ENCODE measurements at regions not wholly inside any gene's neighbourhood (a gene's known extent, or its start where the extent isn't known, plus 50 kb on each side); places are given as distances from the start of the nearest gene placed in this dataset.

GRCh38 chr5:56490971-56491468, 257.9 kb upstream of the ANKRD55 start:
- peak; percentile 48 for ATAC-seq
- peak; percentile 20; the same call in 1 of the 2 replicates for TF ChIP-seq C11orf30 (IDR thresholded peaks at IDR 0.05; ENCODE audit: low read depth)
- TF ChIP-seq FOSL1 (tag; conservative IDR thresholded peaks at IDR 0.05): peak; percentile 37
- TF ChIP-seq RFX1 (IDR thresholded peaks at IDR 0.05): peak; percentile 57
- no peak for TF ChIP-seq NONO (IDR thresholded peaks at IDR 0.05; ENCODE audit: low read depth in 2 of 2, low read length in 1 of 2)
- 0 out of 2 replicates have a peak, but pooled peaks have one; percentile 22 for TF ChIP-seq MAFK (IDR thresholded peaks at IDR 0.05; ENCODE audit: low read length)
- TF ChIP-seq SOX6 (IDR thresholded peaks at IDR 0.05): peak; percentile 27; the same call in 1 of the 2 replicates
- peak; percentile 21; the same call in 1 of the 2 replicates for TF ChIP-seq SMARCA4 (IDR thresholded peaks at IDR 0.05)
- no peak for TF ChIP-seq ZBTB12 (CRISPR knock-in tag; IDR thresholded peaks at IDR 0.05)
- no peak for TF ChIP-seq ZNF696 (CRISPR knock-in tag; conservative IDR thresholded peaks at IDR 0.05)
- TF ChIP-seq RCOR1 (IDR thresholded peaks at IDR 0.05; ENCODE audit: borderline replicate concordance in 1 of 2, low read depth in 2 of 2, low read length in 2 of 2): peak in 1 of 2 experiments; percentile 91; a peak in 2 of 4 replicates
- TF ChIP-seq SMAD4 (CRISPR knock-in tag; conservative IDR thresholded peaks at IDR 0.05): 0 out of 2 replicates have a peak, but pooled peaks have one; percentile 50
- TF ChIP-seq ZNF695 (CRISPR knock-in tag; IDR thresholded peaks at IDR 0.05): no peak
- TF ChIP-seq TFAP4 (CRISPR knock-in tag; IDR thresholded peaks at IDR 0.05; ENCODE audit: borderline replicate concordance): peak; percentile 31; the same call in 1 of the 2 replicates
- peak in 1 of 2 experiments; percentile 90; a peak in 2 of 4 replicates for TF ChIP-seq FOXA3 (CRISPR knock-in tag; conservative IDR thresholded peaks at IDR 0.05 in 1 of 2, IDR thresholded peaks at IDR 0.05 in 1 of 2)
- peak; percentile 49 for TF ChIP-seq HMGN3 (IDR thresholded peaks at IDR 0.05; ENCODE audit: borderline replicate concordance, extremely low read depth, insufficient read length, low read depth, low read length)
- no peak for TF ChIP-seq PURB (CRISPR knock-in tag; IDR thresholded peaks at IDR 0.05; ENCODE audit: low read depth)
- peak; percentile 97 for TF ChIP-seq MEIS2 (IDR thresholded peaks at IDR 0.05; ENCODE audit: partially characterized antibody)
- peak; percentile 53; the same call in 1 of the 2 replicates for TF ChIP-seq HMBOX1 (IDR thresholded peaks at IDR 0.05)
- TF ChIP-seq SMARCE1 (IDR thresholded peaks at IDR 0.05): peak; percentile 45; the same call in 1 of the 2 replicates
- peak; percentile 55 for TF ChIP-seq GATA2 (CRISPR knock-in tag; IDR thresholded peaks at IDR 0.05)

More at GRCh38 chr5:56490971-56491468, 257.9 kb upstream of the ANKRD55 start:
- peak in 2 of 4 experiments; percentile 23 to 39 for DNase-seq (ENCODE audit: extremely low read depth in 1 of 4, low spot score in 3 of 4)
- Histone ChIP-seq H3K9me1 (ENCODE audit: control insufficient read depth, insufficient read depth, low read length) (no peaks in the 10 kb centered on the region), H3K27ac (ENCODE audit: extremely low read depth, low read depth, low read length) (no peak overlapping the region), H4K20me1 (replicated peaks; ENCODE audit: control insufficient read depth, insufficient read depth, low read length) (no peaks in the 10 kb centered on the region), H2AFZ (ENCODE audit: low read depth, low read length) (peak overlapping the region; percentile 10; the same call in 1 of the 2 replicates), H3K79me2 (ENCODE audit: control insufficient read depth, insufficient read depth, low read length) (no peaks in the 10 kb centered on the region), H3K4me2 (ENCODE audit: insufficient read depth, low read length) (peak overlapping the region; percentile 18; the same call in 1 of the 2 replicates), H3K36me3 (ENCODE audit: control insufficient read depth, insufficient read depth, low read length) (no peaks in the 10 kb centered on the region), H3K9ac (ENCODE audit: insufficient read depth in 1 of 2, low read depth in 2 of 2, low read length in 2 of 2) (no peak overlapping the region), H3K4me1 (replicated peaks in 1 of 2; ENCODE audit: control insufficient read depth in 2 of 2, insufficient read depth in 2 of 2, low read length in 2 of 2) (peaks cover 10 to 46% of the 10 kb centered on the region in 2 experiments; a peak in 4 of 5 replicates), H3K27me3 (ENCODE audit: control insufficient read depth in 2 of 2, insufficient read depth in 2 of 2, low read length in 2 of 2) (no peaks in the 10 kb centered on the region), H3K9me3 (replicated peaks; ENCODE audit: control insufficient read depth, insufficient read depth, low read depth, low read length) (peaks cover 5% of the 10 kb centered on the region; the same call in 1 of the 2 replicates), H3K4me3 (no peak overlapping the region)
- POLR2A ChIA-PET: interaction anchor here (1.2 kb wide), 1 partner anchor 24 kb away, joined by 3 read pairs; no protein-coding TSS in a partner anchor
- intact Hi-C loops (cut with micrococcal nuclease): no loop called here
- 8% methylated on average over 7 of the region's 9 CpGs for WGBS (ENCODE audit: insufficient coverage, low coverage, missing lambda C conversion rate)
- no peak for FAIRE-seq
- CTCF ChIA-PET (ENCODE audit: low intra/inter-chr PET ratio): no interaction called here
- no TSS peak for BruUV-seq (replicated peaks)
- in situ Hi-C loops (cut with MboI): no loop called here

Data from K562 (cell line).